ENCODE measurements at regions not wholly inside any gene's neighbourhood (a gene's known extent, or its start where the extent isn't known, plus 50 kb on each side); places are given as distances from the start of the nearest gene placed in this dataset.

DNA sequence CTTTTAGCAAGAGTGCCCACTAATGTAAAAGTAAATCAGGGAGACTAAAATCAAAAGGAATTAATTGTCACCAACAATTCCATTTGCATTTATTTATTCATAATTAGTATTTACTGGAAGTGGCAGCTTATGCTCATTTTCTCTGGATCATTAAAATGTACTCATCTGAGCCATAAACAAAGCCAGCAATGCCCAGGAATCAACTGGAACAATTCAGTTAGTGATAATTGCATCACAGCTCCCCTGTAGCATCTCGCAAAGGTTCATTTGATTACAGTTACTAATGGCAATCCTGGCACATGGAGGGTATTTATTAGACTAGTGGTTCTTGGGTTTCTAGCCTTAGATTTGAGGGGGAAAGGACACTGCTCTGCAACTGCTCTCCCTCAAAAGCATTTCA, 92.7 kb upstream of the C1orf21 start:
- dilution Hi-C loops (cut with HindIII; ENCODE audit: low sequenced_read_pairs, unreplicated experiment) = no loop called here
- H4K91ac ChIP-seq (ENCODE audit: insufficient read depth, low read depth, low read length) = no peak overlapping the region
- no peaks in the 10 kb centered on the region for H3K27me3 ChIP-seq (ENCODE audit: control insufficient read depth, insufficient read depth, low read length)
- H3K4ac ChIP-seq (ENCODE audit: low read depth, low read length) = no peak overlapping the region
- no peak overlapping the region for H2BK20ac ChIP-seq (ENCODE audit: low read depth, low read length)
- H3K14ac ChIP-seq (replicated peaks; ENCODE audit: low read depth, low read length) = no peak overlapping the region
- no peak overlapping the region for H2BK15ac ChIP-seq (ENCODE audit: low read depth, low read length)
- in situ Hi-C loops (cut with MboI; ENCODE audit: low sequenced_read_pairs) = no loop called here
- no peak overlapping the region for H4K5ac ChIP-seq (ENCODE audit: low read depth, low read length)
- H3K9ac ChIP-seq (ENCODE audit: low read depth, low read length) = no peak overlapping the region
- H3K36me3 ChIP-seq (ENCODE audit: control insufficient read depth, insufficient read depth, low read length) = no peaks in the 10 kb centered on the region
- H3K56ac ChIP-seq (ENCODE audit: extremely low read depth, insufficient read depth, low read length) = no peak overlapping the region
- peaks cover 15% of the 10 kb centered on the region for H3K4me1 ChIP-seq (ENCODE audit: control insufficient read depth, insufficient read depth, low read length)
- no peak for ATAC-seq (ENCODE audit: low read depth)
- H3K23ac ChIP-seq (ENCODE audit: low read depth, low read length) = no peak overlapping the region
- H4K20me1 ChIP-seq (ENCODE audit: insufficient read depth, low read length) = no peaks in the 10 kb centered on the region
- no peak for DNase-seq
- H2AK5ac ChIP-seq (ENCODE audit: low read depth, low read length) = no peak overlapping the region
- no TSS peak for BruUV-seq (replicated peaks)
- intact Hi-C loops (cut with micrococcal nuclease) = no loop called here
- no peak overlapping the region for H2BK5ac ChIP-seq (ENCODE audit: low read depth, low read length, poor library complexity, severe bottlenecking)
- H3K9me3 ChIP-seq (ENCODE audit: control insufficient read depth, insufficient read depth, low read length) = no peaks in the 10 kb centered on the region
- H3K18ac ChIP-seq (ENCODE audit: low read depth, low read length) = no peak overlapping the region
- no peak overlapping the region for H3K4me2 ChIP-seq (ENCODE audit: low read depth, low read length)
- WGBS, 2 experiments (ENCODE audit: extremely low coverage in 2 of 2, insufficient read length in 1 of 2) = no CpG with 5 or more reads among the region's 1 CpG
- ChIA-PET CTCF (no interaction called here), POLR2A (ENCODE audit: unreplicated experiment) (no interaction called here)
- TF ChIP-seq CTCF (conservative IDR thresholded peaks at IDR 0.05; ENCODE audit: low read depth, low read length) (no peak), RAD21 (IDR thresholded peaks at IDR 0.05; ENCODE audit: low read length) (no peak)
- no peak overlapping the region for H4K8ac ChIP-seq (ENCODE audit: low read depth in 2 of 2, low read length in 2 of 2)
- H2BK120ac ChIP-seq (ENCODE audit: low read depth, low read length) = no peak overlapping the region
- H3K79me1 ChIP-seq (ENCODE audit: low read depth in 1 of 2, low read length in 2 of 2) = no peaks in the 10 kb centered on the region
- no peak overlapping the region for H3K27ac ChIP-seq (ENCODE audit: insufficient read depth, low read length)
- H3K4me3 ChIP-seq (ENCODE audit: insufficient read depth, low read depth, low read length) = no peak overlapping the region
- no peak overlapping the region for H2AK9ac ChIP-seq (replicated peaks; ENCODE audit: low read depth, low read length, poor library complexity)
- no peak overlapping the region for H2AFZ ChIP-seq (replicated peaks; ENCODE audit: low read length, poor library complexity)
- H3K9me1 ChIP-seq (ENCODE audit: insufficient read depth, low read length) = peaks cover 13% of the 10 kb centered on the region
